Left ventricle myocardium inferior (tissue), 1 donor: ENCODE measurements at regions not wholly inside any gene's neighbourhood (a gene's known extent, or its start where the extent isn't known, plus 50 kb on each side); places are given as distances from the start of the nearest gene placed in this dataset.
"Not testable (repeated sequence)": the region's sequence is repeated elsewhere in the genome, so short reads cannot be mapped to it uniquely, and the experiment has no call there.

Source experiments
- DNase-seq: peaks from one replicate; pipeline ENCODE4 v3.0.0-alpha.2; 2020
- H3K27ac ChIP-seq: fragments of 200-600 bp; replicated peaks from 2 replicates; pipeline ENCODE4 v1.8.0; 2021
- H3K27me3 ChIP-seq: fragments of 200-600 bp; 2 replicates; pipeline ENCODE4 v1.8.0; 2021; ENCODE audit warnings: low read depth
- H3K36me3 ChIP-seq: fragments of 200-600 bp; 2 replicates; pipeline ENCODE4 v1.8.0; 2021
- H3K4me1 ChIP-seq: fragments of 200-600 bp; 2 replicates; pipeline ENCODE4 v1.8.0; 2021
- H3K4me3 ChIP-seq: fragments of 200-600 bp; 2 replicates; pipeline ENCODE4 v1.8.0; 2021; ENCODE audit warnings: mild to moderate bottlenecking, moderate library complexity
- H3K9me3 ChIP-seq: fragments of 200-600 bp; replicated peaks from 2 replicates; pipeline ENCODE4 v1.8.0; 2021
- CTCF ChIP-seq: fragments of 200-600 bp; IDR thresholded peaks from 2 replicates; pipeline ENCODE4 v1.8.0; 2021; ENCODE audit warnings: antibody characterized with exemption, mild to moderate bottlenecking, borderline replicate concordance
- intact Hi-C: fragments of 100-400 bp; cut with micrococcal nuclease; formaldehyde crosslinking; loops from one replicate; pipeline ENCODE4 v1.11.0; 2022
- donor health status: DM: no; HTN: yes; CAD: no; lungs with severe emphysema.

DNA sequence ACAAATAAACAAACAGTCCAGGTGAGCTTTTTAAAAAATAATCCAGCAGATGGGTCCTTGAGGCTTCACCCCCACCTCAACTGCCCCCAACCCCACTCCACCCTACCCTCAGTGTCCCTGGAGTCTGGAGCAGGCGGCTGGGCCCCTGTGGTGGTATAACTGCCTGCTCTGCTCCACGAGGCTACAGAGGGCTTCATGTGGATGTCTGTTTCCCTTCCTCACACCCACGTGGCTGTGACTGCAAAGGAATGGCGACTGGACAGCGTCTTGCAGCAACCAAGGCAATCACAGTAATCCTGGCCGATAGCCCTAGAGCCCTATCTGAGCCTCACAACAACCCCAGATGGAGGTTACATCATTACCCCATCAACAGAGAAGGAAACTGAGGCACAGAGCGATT, 76.5 kb downstream of the SLC2A10 start:
- intact Hi-C loops, result no loop called here
- Histone ChIP-seq H3K4me1 (no peaks in the 10 kb centered on the region), H3K27ac (no peak overlapping the region), H3K36me3 (no peaks in the 10 kb centered on the region), H3K9me3 (no peaks in the 10 kb centered on the region), H3K4me3 (no peak overlapping the region), H3K27me3 (peaks cover 66% of the 10 kb centered on the region)
- TF ChIP-seq CTCF, result no peak
- no peak for DNase-seq

DNA sequence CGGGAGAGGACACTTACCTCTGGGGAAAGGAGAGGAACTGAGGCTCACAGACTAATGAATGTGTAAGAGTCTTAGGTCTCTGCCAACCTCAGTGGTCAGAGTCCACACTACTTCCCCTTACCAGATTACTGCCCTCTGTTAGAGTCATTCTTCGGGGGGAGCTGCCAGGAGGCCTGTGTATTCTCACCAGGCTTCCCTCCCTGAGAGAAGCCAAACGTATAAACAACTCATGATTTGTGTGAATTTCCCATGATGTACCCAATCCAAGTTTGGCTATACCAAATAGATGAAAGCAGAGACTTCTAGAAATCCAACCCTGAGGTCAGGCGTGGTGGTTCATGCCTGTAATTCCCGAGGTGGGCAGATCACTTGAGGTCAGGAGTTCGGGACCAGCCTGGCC, 77.1 kb downstream of the SLC2A10 start:
- Histone ChIP-seq H3K9me3 (no peaks in the 10 kb centered on the region), H3K27me3 (peaks cover 64% of the 10 kb centered on the region), H3K27ac (no peak overlapping the region), H3K4me1 (no peaks in the 10 kb centered on the region), H3K36me3 (no peaks in the 10 kb centered on the region), H3K4me3 (no peak overlapping the region)
- no peak for TF ChIP-seq CTCF
- DNase-seq, result no peak
- intact Hi-C loops, result no loop called here

DNA sequence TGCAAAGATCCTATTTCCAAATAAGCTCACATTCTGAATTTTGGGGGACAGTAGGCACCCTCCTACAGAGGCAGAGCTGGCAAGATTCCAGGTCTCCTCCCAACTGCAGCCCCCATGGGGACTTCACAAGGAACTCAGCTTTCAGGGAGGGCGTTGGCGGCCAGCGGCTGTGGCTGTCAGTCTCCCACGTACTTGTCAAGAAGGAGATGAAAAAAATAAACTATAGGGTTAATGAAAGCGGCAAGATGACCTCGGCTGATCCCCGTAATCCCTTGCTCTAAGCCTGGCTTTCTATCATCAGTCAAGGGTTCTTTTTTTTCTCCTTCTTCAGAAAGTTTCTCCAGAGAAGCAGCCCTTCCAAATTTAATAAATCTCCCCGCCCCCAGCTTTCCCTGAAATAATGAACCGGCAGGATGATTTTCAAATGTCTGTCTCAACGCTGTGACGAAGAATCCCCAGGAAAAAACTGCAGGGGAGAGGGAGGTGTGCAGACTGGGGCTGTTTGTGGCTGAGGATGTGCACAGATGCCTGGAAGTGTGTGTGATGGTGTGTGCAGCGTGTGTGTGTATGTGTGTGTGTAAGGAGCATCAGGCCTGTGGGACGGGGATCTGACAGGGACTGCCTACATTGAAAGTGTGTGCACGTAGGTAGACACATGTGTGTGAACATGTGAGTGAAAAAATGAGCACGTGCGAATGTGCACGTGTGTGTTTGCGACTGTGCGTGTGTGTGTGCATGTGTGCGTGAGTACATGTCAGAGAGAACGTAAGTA, 78.7 kb downstream of the SLC2A10 start:
- H3K27me3 ChIP-seq, result peaks cover 80% of the 10 kb centered on the region
- DNase-seq, result no peak
- no peak for TF ChIP-seq CTCF
- no peaks in the 10 kb centered on the region for H3K9me3 ChIP-seq
- intact Hi-C loops, result no loop called here
- H3K4me1 ChIP-seq, result no peaks in the 10 kb centered on the region
- no peak overlapping the region for H3K4me3 ChIP-seq
- H3K36me3 ChIP-seq, result no peaks in the 10 kb centered on the region
- no peak overlapping the region for H3K27ac ChIP-seq

DNA sequence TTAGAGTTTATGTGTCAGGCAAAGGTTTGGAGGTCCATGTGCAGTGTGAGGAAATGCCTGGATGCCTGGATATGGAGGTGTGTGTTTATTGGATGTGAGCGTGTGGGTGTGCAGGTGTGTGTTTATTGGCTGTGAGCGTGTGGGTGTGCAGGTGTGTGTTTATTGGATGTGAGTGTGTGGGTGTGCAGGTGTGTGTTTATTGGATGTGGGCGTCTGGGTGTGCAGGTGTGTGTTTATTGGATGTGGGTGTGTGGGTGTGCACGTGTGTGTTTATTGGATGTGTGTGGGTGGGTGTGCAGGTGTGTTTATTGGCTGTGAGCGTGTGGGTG, 79.3 kb downstream of the SLC2A10 start:
- not testable (repeated sequence) for H3K9me3 ChIP-seq, H3K4me1 ChIP-seq

DNA sequence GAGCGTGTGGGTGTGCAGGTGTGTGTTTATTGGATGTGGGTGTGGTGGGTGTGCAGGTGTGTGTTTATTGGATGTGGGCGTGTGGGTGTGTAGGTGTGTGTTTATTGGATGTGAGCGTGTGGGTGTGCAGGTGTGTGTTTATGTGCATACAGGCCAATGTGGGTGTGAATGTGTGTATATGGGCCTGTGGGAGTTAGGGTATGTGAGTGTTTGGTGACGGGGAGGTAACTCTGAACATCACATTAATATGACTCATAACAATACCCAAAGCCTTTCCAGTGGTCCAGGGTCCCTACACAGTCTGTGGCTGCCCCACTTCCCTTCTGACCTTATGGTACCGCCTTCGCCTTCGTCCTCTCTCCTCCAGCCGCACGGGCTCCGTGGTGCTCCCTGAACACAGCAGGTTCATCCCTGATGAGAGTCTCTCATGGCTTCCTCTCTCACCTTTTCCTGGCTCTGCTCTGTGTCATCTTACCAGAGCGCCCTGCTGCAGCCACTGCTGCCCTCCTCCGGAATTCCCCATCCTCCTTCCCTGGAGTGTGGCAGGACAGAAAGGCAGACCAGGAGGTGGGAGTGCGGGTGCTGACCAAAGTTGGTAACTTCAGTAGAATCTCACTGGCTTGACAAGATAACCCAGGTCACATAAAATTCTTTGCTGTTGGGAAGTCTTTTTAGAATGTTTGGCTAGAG, 80.0 kb downstream of the SLC2A10 start:
- H3K27ac ChIP-seq, result no peak overlapping the region
- H3K9me3 ChIP-seq, result no peaks in the 10 kb centered on the region
- H3K4me1 ChIP-seq, result no peaks in the 10 kb centered on the region
- H3K4me3 ChIP-seq, result no peak overlapping the region
- intact Hi-C loops, result no loop called here
- no peak for DNase-seq
- peaks cover 87% of the 10 kb centered on the region for H3K27me3 ChIP-seq
- no peak for TF ChIP-seq CTCF
- H3K36me3 ChIP-seq, result no peaks in the 10 kb centered on the region

More for the DNA sequence above, 79.3 kb downstream of the SLC2A10 start:
- intact Hi-C loops, DNase-seq, H3K4me3 ChIP-seq, H3K27ac ChIP-seq, H3K36me3 ChIP-seq: not testable (repeated sequence)
- peaks cover 84% of the 10 kb centered on the region for H3K27me3 ChIP-seq

DNA sequence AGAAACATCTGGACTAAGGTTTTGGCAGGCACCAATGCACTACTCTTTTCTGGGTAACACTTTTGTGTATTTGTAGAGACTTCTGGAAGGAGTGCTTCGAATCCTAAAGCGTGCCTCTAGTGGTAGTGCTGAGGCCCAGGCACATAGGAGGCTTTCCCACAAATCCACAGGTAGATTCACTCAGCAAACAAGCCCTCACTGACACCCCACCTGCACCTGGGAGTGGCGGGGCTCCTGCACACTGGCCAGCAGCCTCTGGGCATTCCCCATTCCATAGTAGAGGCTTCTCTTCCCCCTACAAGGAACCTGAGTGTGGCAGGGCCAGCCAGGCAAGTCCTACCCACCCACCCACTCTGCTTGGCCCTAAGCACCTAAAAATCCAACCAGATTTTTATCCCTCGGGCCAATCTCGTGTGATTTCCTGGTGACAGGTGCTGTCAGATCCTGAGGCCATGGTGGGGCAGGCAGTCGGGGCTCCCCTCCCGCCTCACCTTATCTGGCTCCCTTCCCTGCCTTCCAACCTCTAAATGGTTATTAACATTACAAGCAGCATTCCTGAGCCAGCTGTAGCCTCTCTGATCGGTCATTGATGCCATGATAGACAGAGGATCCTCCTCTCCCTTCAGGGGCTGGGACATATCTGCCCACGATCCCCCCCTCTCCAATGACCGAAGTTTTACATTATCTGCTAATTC, 82.4 kb downstream of the SLC2A10 start:
- Histone ChIP-seq H3K27me3 (peaks cover 82% of the 10 kb centered on the region), H3K27ac (no peak overlapping the region), H3K4me1 (no peaks in the 10 kb centered on the region), H3K9me3 (peaks cover 3% of the 10 kb centered on the region), H3K4me3 (no peak overlapping the region), H3K36me3 (no peaks in the 10 kb centered on the region)
- TF ChIP-seq CTCF, result no peak
- intact Hi-C loops, result no loop called here
- DNase-seq, result no peak
